IMR-90 (cell line): ENCODE measurements at regions not wholly inside any gene's neighbourhood (a gene's known extent, or its start where the extent isn't known, plus 50 kb on each side); places are given as distances from the start of the nearest gene placed in this dataset.

ENCODE experiments used
- ATAC-seq: fragments of 200-7000 bp; cut with Tn5 transposase; 2 replicates; pipeline ENCODE4 v1.9.1; 2020; ENCODE audit warnings: low read depth, mild to moderate bottlenecking, moderate library complexity
- BruUV-seq: library from RNA; stranded (reverse); fragments of 400-500 nt; replicated peaks from 2 replicates; lab custom pipeline; 2021; lab: Mats Ljungman, UMichigan
- CTCF ChIA-PET: fragments of 300-600 bp; formaldehyde crosslinking; extraction: SDS; loops from one replicate; lab custom pipeline; 2021; ENCODE audit warnings: antibody characterized with exemption; lab: Yijun Ruan, JAX
- POLR2A ChIA-PET: fragments of 300-600 bp; sonication (Branson Sonifier 250); formaldehyde crosslinking; loops from one replicate; lab custom pipeline; 2022; ENCODE audit warnings: antibody characterized with exemption; ENCODE audit not compliant: unreplicated experiment; lab: Charles Lee
- DNase-seq: peaks from one replicate; pipeline ENCODE4 v3.0.0; 2013
- H2AFZ ChIP-seq: replicated peaks from 2 replicates; pipeline ENCODE3; 2013; ENCODE audit warnings: low read length, mild to moderate bottlenecking; ENCODE audit not compliant: poor library complexity
- H2AK5ac ChIP-seq: 2 replicates; pipeline ENCODE4 v1.6.1; 2013; ENCODE audit warnings: low read depth, low read length, inconsistent platforms
- H2AK9ac ChIP-seq: replicated peaks from 2 replicates; pipeline ENCODE3; 2013; ENCODE audit warnings: mild to moderate bottlenecking, low read depth, low read length, moderate library complexity; ENCODE audit not compliant: poor library complexity
- H2BK120ac ChIP-seq: 2 replicates; pipeline ENCODE4 v1.6.1; 2013; ENCODE audit warnings: low read depth, low read length, inconsistent platforms
- H2BK15ac ChIP-seq: 3 replicates; pipeline ENCODE4 v1.6.1; 2013; ENCODE audit warnings: low read depth, low read length, inconsistent platforms
- H2BK20ac ChIP-seq: 2 replicates; pipeline ENCODE4 v1.6.1; 2013; ENCODE audit warnings: low read depth, mild to moderate bottlenecking, inconsistent platforms, low read length, moderate library complexity
- H2BK5ac ChIP-seq: 2 replicates; pipeline ENCODE4 v1.6.1; 2013; ENCODE audit warnings: mild to moderate bottlenecking, low read depth, low read length, inconsistent platforms; ENCODE audit not compliant: poor library complexity, severe bottlenecking
- H3K14ac ChIP-seq: replicated peaks from 2 replicates; pipeline ENCODE4 v1.6.1; 2013; ENCODE audit warnings: low read depth, low read length, inconsistent platforms
- H3K18ac ChIP-seq: 2 replicates; pipeline ENCODE4 v1.6.1; 2013; ENCODE audit warnings: low read depth, low read length, control low read depth
- H3K23ac ChIP-seq: 2 replicates; pipeline ENCODE4 v1.6.1; 2013; ENCODE audit warnings: low read depth, low read length, inconsistent platforms
- H3K27ac ChIP-seq: 2 replicates; pipeline ENCODE4 v1.5.1; 2013; ENCODE audit warnings: mild to moderate bottlenecking, control low read depth, low read length; ENCODE audit not compliant: insufficient read depth
- H3K27me3 ChIP-seq: 2 replicates; pipeline ENCODE4 v1.6.1; 2013; ENCODE audit warnings: low read length; ENCODE audit not compliant: control insufficient read depth, insufficient read depth
- H3K36me3 ChIP-seq: 2 replicates; pipeline ENCODE4 v1.6.1; 2013; ENCODE audit warnings: low read length, mixed read lengths; ENCODE audit not compliant: control insufficient read depth, insufficient read depth
- H3K4ac ChIP-seq: 2 replicates; pipeline ENCODE4 v1.6.1; 2013; ENCODE audit warnings: low read depth, low read length, inconsistent platforms
- H3K4me1 ChIP-seq: 2 replicates; pipeline ENCODE4 v1.6.1; 2013; ENCODE audit warnings: low read length, mixed read lengths; ENCODE audit not compliant: control insufficient read depth, insufficient read depth
- H3K4me2 ChIP-seq: 2 replicates; pipeline ENCODE4 v1.6.1; 2013; ENCODE audit warnings: low read depth, mild to moderate bottlenecking, control low read depth, low read length, moderate library complexity
- H3K4me3 ChIP-seq: 2 replicates; pipeline ENCODE4 v1.5.1; 2013; ENCODE audit warnings: low read depth, mild to moderate bottlenecking, control low read depth, low read length, moderate library complexity; ENCODE audit not compliant: insufficient read depth
- H3K56ac ChIP-seq: 2 replicates; pipeline ENCODE4 v1.6.1; 2013; ENCODE audit warnings: low read length, inconsistent platforms; ENCODE audit not compliant: insufficient read depth; ENCODE audit errors: extremely low read depth
- H3K79me1 ChIP-seq, 2 experiments: 2 replicates each; pipeline ENCODE4 v1.6.1; 2013; ENCODE audit warnings: low read length in 2 of 2, inconsistent platforms in 1 of 2, low read depth in 1 of 2
- H3K9ac ChIP-seq: 2 replicates; pipeline ENCODE4 v1.6.1; 2013; ENCODE audit warnings: low read depth, low read length, control low read depth
- H3K9me1 ChIP-seq: 2 replicates; pipeline ENCODE4 v1.6.1; 2013; ENCODE audit warnings: low read length, inconsistent platforms; ENCODE audit not compliant: insufficient read depth
- H3K9me3 ChIP-seq: 2 replicates; pipeline ENCODE4 v1.6.1; 2013; ENCODE audit warnings: low read length; ENCODE audit not compliant: control insufficient read depth, insufficient read depth
- H4K20me1 ChIP-seq: 2 replicates; pipeline ENCODE4 v1.6.1; 2013; ENCODE audit warnings: low read length, inconsistent platforms; ENCODE audit not compliant: insufficient read depth
- H4K5ac ChIP-seq: 2 replicates; pipeline ENCODE4 v1.6.1; 2013; ENCODE audit warnings: mild to moderate bottlenecking, low read depth, low read length, control low read depth
- H4K8ac ChIP-seq, 2 experiments: 2 replicates each; pipeline ENCODE4 v1.6.1; 2013; ENCODE audit warnings: low read depth in 2 of 2, low read length in 2 of 2, control low read depth in 1 of 2, inconsistent platforms in 1 of 2
- H4K91ac ChIP-seq: 2 replicates; pipeline ENCODE4 v1.6.1; 2013; ENCODE audit warnings: low read depth, low read length, inconsistent platforms; ENCODE audit not compliant: insufficient read depth
- BHLHE40 ChIP-seq: fragments of 150-350 bp; IDR thresholded peaks from 2 replicates; pipeline ENCODE4 v1.6.1; 2016; ENCODE audit warnings: mild to moderate bottlenecking, low read depth, low read length
- CEBPB ChIP-seq: IDR thresholded peaks from 2 replicates; pipeline ENCODE4 v1.6.1; 2012; ENCODE audit warnings: low read depth, low read length, improper control_type of control experiment
- CHD1 ChIP-seq: IDR thresholded peaks from 2 replicates; pipeline ENCODE4 v1.6.1; 2012; ENCODE audit warnings: low read depth, low read length, improper control_type of control experiment
- FOS ChIP-seq: fragments of 150-350 bp; IDR thresholded peaks from 2 replicates; pipeline ENCODE4 v1.6.1; 2016; ENCODE audit warnings: low read depth, low read length
- RCOR1 ChIP-seq: IDR thresholded peaks from 2 replicates; pipeline ENCODE4 v1.6.1; 2012; ENCODE audit warnings: mild to moderate bottlenecking, low read length, improper control_type of control experiment; ENCODE audit not compliant: insufficient replicate concordance
- WGBS, 2 experiments: methylation state at CpG; one replicate each; pipeline versions ENCODE4 v1.1.5 to v1.1.7; 2013; ENCODE audit warnings: missing lambda C conversion rate in 2 of 2; ENCODE audit not compliant: insufficient read length in 1 of 2; ENCODE audit errors: extremely low coverage in 2 of 2; 5-methylcytosine and 5-hydroxymethylcytosine counted together
- dilution Hi-C: fragments of 300-500 bp; cut with HindIII; formaldehyde crosslinking; loops from one replicate; pipeline ENCODE4 v1.14.3; 2018; ENCODE audit warnings: low sequenced_read_pairs; ENCODE audit not compliant: unreplicated experiment
- in situ Hi-C: fragments of 300-500 bp; cut with MboI; formaldehyde crosslinking; loops from 3 replicates; pipeline ENCODE4 v1.14.3; 2019; ENCODE audit warnings: low sequenced_read_pairs, inconsistent platforms, mixed read lengths
- intact Hi-C: fragments of 100-400 bp; cut with micrococcal nuclease; formaldehyde crosslinking; loops from 2 replicates; pipeline ENCODE4 v1.10.0; 2022
- TF ChIP-seq, protein P1 (sequence below): conservative IDR thresholded peaks from 2 replicates; pipeline ENCODE4 v1.5.1; 2012; ENCODE audit warnings: mild to moderate bottlenecking, low read depth, low read length, improper control_type of control experiment
- TF ChIP-seq, protein P2 (sequence below): fragments of 150-350 bp; IDR thresholded peaks from 2 replicates; pipeline ENCODE4 v1.6.1; 2016; ENCODE audit warnings: low read depth, mild to moderate bottlenecking, low read length, moderate library complexity, borderline replicate concordance

DNA sequence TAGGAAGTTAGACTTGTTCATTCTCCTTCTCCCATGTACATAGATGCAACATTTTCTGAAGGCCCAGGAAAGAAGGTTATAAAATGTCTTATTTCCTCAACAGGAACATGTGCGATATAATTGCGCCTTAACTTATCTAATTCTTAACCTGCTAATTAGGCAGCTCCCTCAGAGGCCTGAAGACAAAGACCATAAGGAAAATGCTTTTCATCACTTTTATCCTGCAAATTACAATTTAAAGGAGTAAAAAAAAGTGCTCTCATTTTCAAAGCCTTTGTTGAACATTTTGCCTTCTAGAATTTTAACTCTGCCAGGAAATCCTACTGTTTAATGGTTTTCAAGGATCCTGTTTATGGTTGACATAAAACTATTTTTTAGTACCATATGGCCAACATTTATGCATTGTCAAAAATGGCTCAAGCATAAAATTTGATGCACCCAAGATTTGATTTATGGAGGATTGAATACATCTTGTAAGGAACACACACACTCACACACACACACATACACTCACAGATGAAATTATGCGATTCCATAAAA is 660.4 kb upstream of the TMEM132C start:
- H4K8ac ChIP-seq: no peak overlapping the region
- TF ChIP-seq FOS: no peak
- TF ChIP-seq, protein P1, sequence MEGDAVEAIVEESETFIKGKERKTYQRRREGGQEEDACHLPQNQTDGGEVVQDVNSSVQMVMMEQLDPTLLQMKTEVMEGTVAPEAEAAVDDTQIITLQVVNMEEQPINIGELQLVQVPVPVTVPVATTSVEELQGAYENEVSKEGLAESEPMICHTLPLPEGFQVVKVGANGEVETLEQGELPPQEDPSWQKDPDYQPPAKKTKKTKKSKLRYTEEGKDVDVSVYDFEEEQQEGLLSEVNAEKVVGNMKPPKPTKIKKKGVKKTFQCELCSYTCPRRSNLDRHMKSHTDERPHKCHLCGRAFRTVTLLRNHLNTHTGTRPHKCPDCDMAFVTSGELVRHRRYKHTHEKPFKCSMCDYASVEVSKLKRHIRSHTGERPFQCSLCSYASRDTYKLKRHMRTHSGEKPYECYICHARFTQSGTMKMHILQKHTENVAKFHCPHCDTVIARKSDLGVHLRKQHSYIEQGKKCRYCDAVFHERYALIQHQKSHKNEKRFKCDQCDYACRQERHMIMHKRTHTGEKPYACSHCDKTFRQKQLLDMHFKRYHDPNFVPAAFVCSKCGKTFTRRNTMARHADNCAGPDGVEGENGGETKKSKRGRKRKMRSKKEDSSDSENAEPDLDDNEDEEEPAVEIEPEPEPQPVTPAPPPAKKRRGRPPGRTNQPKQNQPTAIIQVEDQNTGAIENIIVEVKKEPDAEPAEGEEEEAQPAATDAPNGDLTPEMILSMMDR: no peak
- no peak for TF ChIP-seq BHLHE40
- no peak for TF ChIP-seq CHD1
- no peak for TF ChIP-seq CEBPB
- TF ChIP-seq RCOR1: no peak
- TF ChIP-seq, protein P2, sequence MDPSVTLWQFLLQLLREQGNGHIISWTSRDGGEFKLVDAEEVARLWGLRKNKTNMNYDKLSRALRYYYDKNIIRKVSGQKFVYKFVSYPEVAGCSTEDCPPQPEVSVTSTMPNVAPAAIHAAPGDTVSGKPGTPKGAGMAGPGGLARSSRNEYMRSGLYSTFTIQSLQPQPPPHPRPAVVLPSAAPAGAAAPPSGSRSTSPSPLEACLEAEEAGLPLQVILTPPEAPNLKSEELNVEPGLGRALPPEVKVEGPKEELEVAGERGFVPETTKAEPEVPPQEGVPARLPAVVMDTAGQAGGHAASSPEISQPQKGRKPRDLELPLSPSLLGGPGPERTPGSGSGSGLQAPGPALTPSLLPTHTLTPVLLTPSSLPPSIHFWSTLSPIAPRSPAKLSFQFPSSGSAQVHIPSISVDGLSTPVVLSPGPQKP: no peak
- H3K27me3 ChIP-seq: no peaks in the 10 kb centered on the region
- H2BK15ac ChIP-seq: no peak overlapping the region
- dilution Hi-C loops: no loop called here
- ATAC-seq: no peak
- H2AK9ac ChIP-seq: no peak overlapping the region
- in situ Hi-C loops: no loop called here
- H3K36me3 ChIP-seq: no peaks in the 10 kb centered on the region
- H3K4me1 ChIP-seq: no peaks in the 10 kb centered on the region
- H2AK5ac ChIP-seq: no peak overlapping the region
- H2BK120ac ChIP-seq: no peak overlapping the region
- no peak overlapping the region for H2BK20ac ChIP-seq
- H3K14ac ChIP-seq: no peak overlapping the region
- H3K27ac ChIP-seq: no peak overlapping the region
- H2BK5ac ChIP-seq: no peak overlapping the region
- H3K79me1 ChIP-seq: no peaks in the 10 kb centered on the region
- ChIA-PET POLR2A (no interaction called here), CTCF (no interaction called here)
- WGBS, 2 experiments: no CpG with 5 or more reads among the region's 3 CpGs
- H3K9ac ChIP-seq: no peak overlapping the region
- H3K4me3 ChIP-seq: no peak overlapping the region
- no peak overlapping the region for H4K5ac ChIP-seq
- no peak overlapping the region for H2AFZ ChIP-seq
- no peak overlapping the region for H3K56ac ChIP-seq
- H3K18ac ChIP-seq: no peak overlapping the region
- no peaks in the 10 kb centered on the region for H3K9me1 ChIP-seq
- no peak overlapping the region for H4K91ac ChIP-seq
- intact Hi-C loops: no loop called here
- H4K20me1 ChIP-seq: no peaks in the 10 kb centered on the region
- H3K4ac ChIP-seq: no peak overlapping the region
- no peak overlapping the region for H3K4me2 ChIP-seq
- H3K23ac ChIP-seq: no peak overlapping the region
- DNase-seq: no peak
- peaks cover 2% of the 10 kb centered on the region; the same call in 1 of the 2 replicates for H3K9me3 ChIP-seq
- BruUV-seq: no TSS peak
